ENCODE measurements at regions not wholly inside any gene's neighbourhood (a gene's known extent, or its start where the extent isn't known, plus 50 kb on each side); places are given as distances from the start of the nearest gene placed in this dataset.

GRCh38 chr2:237270520-237270919, 143.4 kb downstream of the COL6A3 start:
- H3K4me2 ChIP-seq (ENCODE audit: low read length) = no peak overlapping the region
- no peak overlapping the region for H3K27ac ChIP-seq
- TF ChIP-seq, protein P1, sequence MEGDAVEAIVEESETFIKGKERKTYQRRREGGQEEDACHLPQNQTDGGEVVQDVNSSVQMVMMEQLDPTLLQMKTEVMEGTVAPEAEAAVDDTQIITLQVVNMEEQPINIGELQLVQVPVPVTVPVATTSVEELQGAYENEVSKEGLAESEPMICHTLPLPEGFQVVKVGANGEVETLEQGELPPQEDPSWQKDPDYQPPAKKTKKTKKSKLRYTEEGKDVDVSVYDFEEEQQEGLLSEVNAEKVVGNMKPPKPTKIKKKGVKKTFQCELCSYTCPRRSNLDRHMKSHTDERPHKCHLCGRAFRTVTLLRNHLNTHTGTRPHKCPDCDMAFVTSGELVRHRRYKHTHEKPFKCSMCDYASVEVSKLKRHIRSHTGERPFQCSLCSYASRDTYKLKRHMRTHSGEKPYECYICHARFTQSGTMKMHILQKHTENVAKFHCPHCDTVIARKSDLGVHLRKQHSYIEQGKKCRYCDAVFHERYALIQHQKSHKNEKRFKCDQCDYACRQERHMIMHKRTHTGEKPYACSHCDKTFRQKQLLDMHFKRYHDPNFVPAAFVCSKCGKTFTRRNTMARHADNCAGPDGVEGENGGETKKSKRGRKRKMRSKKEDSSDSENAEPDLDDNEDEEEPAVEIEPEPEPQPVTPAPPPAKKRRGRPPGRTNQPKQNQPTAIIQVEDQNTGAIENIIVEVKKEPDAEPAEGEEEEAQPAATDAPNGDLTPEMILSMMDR (IDR thresholded peaks at IDR 0.05) = no peak
- H3K4me1 ChIP-seq = no peaks in the 10 kb centered on the region
- no peak overlapping the region for H3K9ac ChIP-seq
- no peaks in the 10 kb centered on the region for H3K27me3 ChIP-seq (ENCODE audit: control insufficient read depth, insufficient read depth, low read length)
- no peaks in the 10 kb centered on the region for H3K79me2 ChIP-seq
- no peaks in the 10 kb centered on the region for H3K36me3 ChIP-seq (ENCODE audit: control insufficient read depth, insufficient read depth, low read length)
- no peak overlapping the region for H2AFZ ChIP-seq
- H3K4me3 ChIP-seq (ENCODE audit: low read depth, low read length) = no peak overlapping the region
- H3K9me3 ChIP-seq (ENCODE audit: control insufficient read depth, low read length) = no peaks in the 10 kb centered on the region

DNA sequence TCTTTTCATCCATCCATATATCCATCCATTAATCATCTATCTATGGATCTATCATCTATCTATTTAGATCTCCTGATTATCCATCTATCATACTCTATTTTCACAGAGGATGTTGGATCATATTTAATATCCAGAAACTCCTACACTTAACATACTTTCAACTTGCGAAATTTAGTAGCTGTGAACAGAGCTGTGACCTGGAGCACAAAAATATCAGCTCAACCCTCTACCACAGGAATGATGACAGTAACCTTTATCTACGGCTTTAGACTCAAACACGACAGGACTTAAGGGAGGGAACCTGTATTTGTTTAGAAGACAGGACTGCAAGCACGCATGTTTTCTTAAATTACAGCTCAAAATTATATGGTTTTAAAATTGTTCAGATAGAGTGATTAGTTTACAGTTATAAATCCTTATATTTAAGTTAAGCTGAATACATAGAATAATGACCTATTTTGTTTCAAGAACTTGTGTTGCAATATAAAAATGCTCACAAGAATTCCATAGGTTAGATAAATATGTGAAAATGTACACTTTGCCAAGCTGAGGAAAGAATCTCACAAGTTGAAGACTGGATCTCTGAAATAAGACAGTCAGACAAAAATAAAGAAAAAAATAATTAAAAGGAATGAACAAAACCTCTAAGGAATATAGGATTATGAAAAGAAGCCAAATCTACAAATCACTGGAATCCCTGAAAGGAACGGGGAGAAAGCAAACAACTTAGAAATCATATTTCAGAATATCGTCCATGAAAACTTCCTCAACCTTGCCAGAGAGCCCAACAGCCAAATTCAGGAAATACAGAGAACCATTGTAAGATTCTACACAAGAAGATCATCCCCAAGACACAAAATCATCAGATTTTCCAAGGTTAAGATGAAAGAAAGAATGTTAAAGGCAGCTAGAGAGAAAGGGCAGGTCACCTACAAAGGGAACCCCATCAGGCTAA, 142.0 kb downstream of the COL6A3 start:
- H3K9me3 ChIP-seq (ENCODE audit: control insufficient read depth, low read length) = no peaks in the 10 kb centered on the region
- H3K4me3 ChIP-seq (ENCODE audit: low read depth, low read length) = no peak overlapping the region
- TF ChIP-seq, protein P1 (IDR thresholded peaks at IDR 0.05) = no peak
- H3K4me2 ChIP-seq (ENCODE audit: low read length) = no peak overlapping the region
- H3K9ac ChIP-seq = no peak overlapping the region
- H3K27me3 ChIP-seq (ENCODE audit: control insufficient read depth, insufficient read depth, low read length) = no peaks in the 10 kb centered on the region
- H3K79me2 ChIP-seq = no peaks in the 10 kb centered on the region
- no peaks in the 10 kb centered on the region for H3K36me3 ChIP-seq (ENCODE audit: control insufficient read depth, insufficient read depth, low read length)
- no peak overlapping the region for H2AFZ ChIP-seq
- H3K4me1 ChIP-seq = no peaks in the 10 kb centered on the region
- no peak overlapping the region for H3K27ac ChIP-seq
